Brain microvascular endothelial cell (primary cell): ENCODE measurements at regions not wholly inside any gene's neighbourhood (a gene's known extent, or its start where the extent isn't known, plus 50 kb on each side); places are given as distances from the start of the nearest gene placed in this dataset.

Experiments
- DNase-seq: peaks from one replicate; pipeline ENCODE4 v3.0.0-alpha.2; 2020
- H3K27ac ChIP-seq: fragments of 250-450 bp; sonication (Bioruptor Pico); 2 replicates; pipeline ENCODE4 v1.5.1; 2020; ENCODE audit warnings: mild to moderate bottlenecking, moderate library complexity
- H3K27me3 ChIP-seq: fragments of 250-450 bp; sonication (Bioruptor Pico); replicated peaks from 2 replicates; pipeline ENCODE4 v1.5.1; 2020; ENCODE audit warnings: mild to moderate bottlenecking
- H3K36me3 ChIP-seq: fragments of 250-450 bp; sonication (Bioruptor Pico); replicated peaks from 2 replicates; pipeline ENCODE4 v1.5.1; 2020; ENCODE audit warnings: mild to moderate bottlenecking
- H3K4me3 ChIP-seq: 2 replicates; pipeline ENCODE4 v1.5.1; 2011; ENCODE audit warnings: low read depth, mild to moderate bottlenecking, control low read depth, low read length, moderate library complexity
- CTCF ChIP-seq: IDR thresholded peaks from 2 replicates; pipeline ENCODE4 v1.5.1; 2011; ENCODE audit warnings: low read depth, mild to moderate bottlenecking, moderate library complexity, low read length, control low read depth, inconsistent platforms; ENCODE audit errors: missing control alignments
- in situ Hi-C: cut with HindIII; loops from 2 replicates; pipeline ENCODE4 v1.10.0; 2017; ENCODE audit warnings: low sequenced_read_pairs, low pct_ligation_motif_present

GRCh38 chr3:150251187-150252062, 156.7 kb upstream of the TSC22D2 start:
- H3K27ac ChIP-seq, result no peak overlapping the region
- in situ Hi-C loops, result no loop called here
- TF ChIP-seq CTCF, result no peak
- no peak overlapping the region for H3K4me3 ChIP-seq
- peak; percentile 41 for DNase-seq
- H3K27me3 ChIP-seq, result no peaks in the 10 kb centered on the region
- no peaks in the 10 kb centered on the region for H3K36me3 ChIP-seq

GRCh38 chr3:150249779-150250470, 158.2 kb upstream of the TSC22D2 start:
- Histone ChIP-seq H3K36me3 (no peaks in the 10 kb centered on the region), H3K27me3 (no peaks in the 10 kb centered on the region), H3K27ac (no peak overlapping the region), H3K4me3 (no peak overlapping the region)
- TF ChIP-seq CTCF, result no peak
- in situ Hi-C loops, result loop anchor here (25.0 kb wide), 1 partner anchor 237 kb away; no protein-coding TSS in a partner anchor
- DNase-seq, result no peak

- no peak for DNase-seq
- Histone ChIP-seq H3K27ac (peak overlapping the region; percentile 29), H3K4me3 (no peak overlapping the region), H3K27me3 (no peaks in the 10 kb centered on the region), H3K36me3 (no peaks in the 10 kb centered on the region)
- no peak for TF ChIP-seq CTCF
- in situ Hi-C loops, result loop anchor here (25.0 kb wide), 1 partner anchor 238 kb away; no protein-coding TSS in a partner anchor
Observed at GRCh38 chr3:150248888-150249681, 159.0 kb upstream of the TSC22D2 start.

- TF ChIP-seq CTCF, result no peak
- DNase-seq, result peak; percentile 59
- H3K36me3 ChIP-seq, result no peaks in the 10 kb centered on the region
- peak overlapping the region; percentile 29 for H3K27ac ChIP-seq
- in situ Hi-C loops, result loop anchor here (25.0 kb wide), 1 partner anchor 239 kb away; no protein-coding TSS in a partner anchor
- H3K27me3 ChIP-seq, result no peaks in the 10 kb centered on the region
- no peak overlapping the region for H3K4me3 ChIP-seq
Observed at GRCh38 chr3:150248116-150248887, 159.8 kb upstream of the TSC22D2 start.

GRCh38 chr3:150247441-150247840, 160.7 kb upstream of the TSC22D2 start:
- in situ Hi-C loops, result loop anchor here (25.0 kb wide), 1 partner anchor 240 kb away; no protein-coding TSS in a partner anchor
- TF ChIP-seq CTCF, result no peak
- Histone ChIP-seq H3K36me3 (no peaks in the 10 kb centered on the region), H3K27me3 (no peaks in the 10 kb centered on the region), H3K27ac (no peak overlapping the region), H3K4me3 (no peak overlapping the region)
- no peak for DNase-seq
